GM23338 (cell line): ENCODE measurements at regions not wholly inside any gene's neighbourhood (a gene's known extent, or its start where the extent isn't known, plus 50 kb on each side); places are given as distances from the start of the nearest gene placed in this dataset.

ENCODE experiments used
- ATAC-seq: fragments of 200-7000 bp; cut with Tn5 transposase; 3 replicates; pipeline ENCODE4 v1.9.1; 2020
- DNase-seq: peaks from one replicate; pipeline ENCODE4 v3.0.0-alpha.2; 2015; ENCODE audit warnings: low spot score
- H2AFZ ChIP-seq: fragments of 200-600 bp; sonication (generic); 2 replicates; pipeline ENCODE4 v1.8.0; 2016; ENCODE audit warnings: antibody characterized with exemption, mild to moderate bottlenecking, moderate library complexity
- H3F3A ChIP-seq: fragments of 200-600 bp; sonication (generic); replicated peaks from 2 replicates; pipeline ENCODE4 v1.8.0; 2017; ENCODE audit warnings: antibody characterized with exemption, mixed run types, low read depth
- H3K27ac ChIP-seq: fragments of 200-600 bp; sonication (generic); 2 replicates; pipeline ENCODE4 v1.6.1; 2016; ENCODE audit warnings: low read depth
- H3K27me3 ChIP-seq: fragments of 200-600 bp; sonication (generic); 2 replicates; pipeline ENCODE4 v1.8.0; 2016; ENCODE audit warnings: mild to moderate bottlenecking, mixed run types, moderate library complexity; ENCODE audit not compliant: insufficient read depth
- H3K36me3 ChIP-seq: fragments of 200-600 bp; sonication (generic); 2 replicates; pipeline ENCODE4 v1.8.0; 2016; ENCODE audit warnings: mild to moderate bottlenecking; ENCODE audit not compliant: insufficient read depth
- H3K4me1 ChIP-seq: fragments of 200-600 bp; sonication (generic); 2 replicates; pipeline ENCODE4 v1.8.0; 2016; ENCODE audit warnings: mild to moderate bottlenecking, moderate library complexity; ENCODE audit not compliant: insufficient read depth
- H3K4me2 ChIP-seq: fragments of 200-600 bp; sonication (generic); 2 replicates; pipeline ENCODE4 v1.7.1; 2017; ENCODE audit warnings: mixed run types
- H3K4me3 ChIP-seq: fragments of 200-600 bp; sonication (generic); 2 replicates; pipeline ENCODE4 v1.6.1; 2016; ENCODE audit warnings: mixed run types
- H3K79me2 ChIP-seq: fragments of 200-600 bp; sonication (generic); replicated peaks from 2 replicates; pipeline ENCODE4 v1.8.0; 2017; ENCODE audit warnings: mild to moderate bottlenecking; ENCODE audit not compliant: insufficient read depth
- H3K9me2 ChIP-seq: fragments of 200-600 bp; sonication (generic); 2 replicates; pipeline ENCODE4 v1.8.0; 2017; ENCODE audit not compliant: insufficient read depth
- H4K20me1 ChIP-seq: fragments of 200-600 bp; sonication (generic); replicated peaks from 2 replicates; pipeline ENCODE4 v1.8.0; 2017; ENCODE audit warnings: mild to moderate bottlenecking; ENCODE audit not compliant: insufficient read depth
- H3K27ac Mint-ChIP-seq: 2 replicates; pipeline ENCODE4 v1.8.0; 2020; ENCODE audit warnings: inconsistent platforms, mild to moderate bottlenecking, moderate library complexity, mixed read lengths
- H3K27me3 Mint-ChIP-seq: 3 replicates; pipeline ENCODE4 v1.8.0; 2022; ENCODE audit warnings: low read depth, mild to moderate bottlenecking, moderate library complexity, mixed read lengths, inconsistent platforms; ENCODE audit not compliant: insufficient read depth, poor library complexity
- H3K36me3 Mint-ChIP-seq: 3 replicates; pipeline ENCODE4 v1.8.0; 2021; ENCODE audit warnings: low read depth, mild to moderate bottlenecking, inconsistent platforms, moderate library complexity, mixed read lengths
- H3K4me1 Mint-ChIP-seq: 3 replicates; pipeline ENCODE4 v1.8.0; 2020; ENCODE audit warnings: mild to moderate bottlenecking, inconsistent platforms, mixed read lengths
- H3K4me3 Mint-ChIP-seq: 3 replicates; pipeline ENCODE4 v1.8.0; 2021; ENCODE audit warnings: moderate library complexity, mild to moderate bottlenecking, inconsistent platforms, mixed read lengths
- H3K9me3 Mint-ChIP-seq: 3 replicates; pipeline ENCODE4 v1.8.0; 2020; ENCODE audit warnings: moderate library complexity, mild to moderate bottlenecking, inconsistent platforms, mixed read lengths
- CREB1 ChIP-seq: fragments of 250-450 bp; sonication (Bioruptor Pico); IDR thresholded peaks from 2 replicates; pipeline ENCODE4 v1.5.0; 2020; ENCODE audit warnings: low read depth, mild to moderate bottlenecking, moderate library complexity
- CTCF ChIP-seq, 2 experiments: fragments of 200-600 bp in 1 of 2; sonication (generic) in 1 of 2; conservative IDR thresholded peaks; 2 replicates each; pipeline versions ENCODE4 v1.5.1 to v1.6.1; 2016 to 2017; ENCODE audit warnings: antibody characterized with exemption in 2 of 2, low read depth in 2 of 2, mild to moderate bottlenecking in 2 of 2, moderate library complexity in 1 of 2
- EZH2phosphoT487 ChIP-seq: fragments of 200-600 bp; sonication (generic); IDR thresholded peaks from one replicate; pipeline ENCODE4 v1.8.1; 2018; ENCODE audit warnings: antibody characterized with exemption; ENCODE audit not compliant: unreplicated experiment
- POLR2AphosphoS5 ChIP-seq: IDR thresholded peaks from 2 replicates; pipeline ENCODE4 v1.6.1; 2016; ENCODE audit warnings: antibody characterized with exemption, low read depth
- REST ChIP-seq: IDR thresholded peaks from one replicate; pipeline ENCODE4 v1.6.1; 2018; ENCODE audit warnings: antibody characterized with exemption; ENCODE audit not compliant: unreplicated experiment
- ZNF114 ChIP-seq: fragments of 250-450 bp; sonication (Bioruptor Pico); IDR thresholded peaks from 2 replicates; pipeline ENCODE4 v1.5.0; 2020; ENCODE audit warnings: mild to moderate bottlenecking, moderate library complexity
- ZNF331 ChIP-seq: fragments of 250-450 bp; sonication (Bioruptor Pico); IDR thresholded peaks from 2 replicates; pipeline ENCODE4 v1.5.0; 2020; ENCODE audit warnings: low read depth, mild to moderate bottlenecking, moderate library complexity

- TF ChIP-seq CTCF (conservative IDR thresholded peaks at IDR 0.05; ENCODE audit: low read depth in 2 of 2) (no peak), CREB1 (CRISPR knock-in tag) (no peak), ZNF331 (CRISPR knock-in tag) (no peak), EZH2phosphoT487 (no peak)
Observed at GRCh38 chr1:217105437-217105836, 382.2 kb upstream of the ESRRG start (continued).

DNA sequence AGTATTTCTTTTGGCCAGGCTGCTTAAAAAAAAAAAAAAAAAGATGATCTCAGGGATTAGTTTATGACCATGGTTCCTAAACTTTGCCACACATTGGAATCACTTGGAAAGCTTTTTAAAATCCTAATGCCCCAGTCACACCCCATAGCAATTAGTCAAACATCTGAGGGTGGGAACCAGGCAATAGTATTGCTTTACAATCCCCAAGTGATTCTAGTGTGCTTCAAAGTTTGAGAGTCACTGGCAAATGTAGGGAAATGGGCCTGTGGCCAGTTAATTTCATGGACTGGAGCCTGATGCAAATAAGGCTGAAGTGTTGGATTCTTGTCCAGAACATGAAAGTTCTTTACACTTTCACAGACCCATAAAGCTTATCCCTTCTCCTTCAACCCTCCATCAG, 374.6 kb upstream of the ESRRG start:
- Histone ChIP-seq H3K27ac (no peak overlapping the region), H3F3A (no peaks in the 10 kb centered on the region), H3K4me2 (no peak overlapping the region), H3K36me3 (no peaks in the 10 kb centered on the region), H3K4me1 (no peaks in the 10 kb centered on the region), H4K20me1 (no peaks in the 10 kb centered on the region; the same call in 1 of the 2 replicates), H3K4me3 (no peak overlapping the region), H3K9me2 (no peaks in the 10 kb centered on the region), H2AFZ (no peak overlapping the region), H3K27me3 (0 out of 2 replicates have a peak, but pooled peaks cover 3% of the 10 kb centered on the region), H3K79me2 (no peaks in the 10 kb centered on the region)
- Mint-ChIP-seq H3K9me3 (no peaks in the 10 kb centered on the region; the same call in 2 of the 3 replicates), H3K27ac (no peak overlapping the region), H3K4me3 (no peak overlapping the region), H3K36me3 (no peaks in the 10 kb centered on the region), H3K27me3 (no peaks in the 10 kb centered on the region), H3K4me1 (no peaks in the 10 kb centered on the region)
- DNase-seq (no peak), ATAC-seq (no peak)
- TF ChIP-seq ZNF114 (CRISPR knock-in tag) (no peak), POLR2AphosphoS5 (no peak), REST (no peak), CTCF (conservative IDR thresholded peaks at IDR 0.05; ENCODE audit: low read depth in 2 of 2) (no peak), CREB1 (CRISPR knock-in tag) (no peak)
